ENCODE measurements at regions not wholly inside any gene's neighbourhood (a gene's known extent, or its start where the extent isn't known, plus 50 kb on each side); places are given as distances from the start of the nearest gene placed in this dataset.

- H3K9me3 ChIP-seq (ENCODE audit: control extremely low read depth in 1 of 3, control insufficient read depth in 2 of 3, insufficient read depth in 1 of 3, low read length in 2 of 3) = no peaks in the 10 kb centered on the region
These were observed 80.5 kb upstream of the CNR1 start for GRCh38 chr6:88246654-88247053.

GRCh38 chr6:88244721-88245120, 78.6 kb upstream of the CNR1 start:
- no peaks in the 10 kb centered on the region for H3K4me1 ChIP-seq (ENCODE audit: control insufficient read depth in 2 of 2, insufficient read depth in 2 of 2, low read length in 2 of 2)
- H4K20me1 ChIP-seq (ENCODE audit: control insufficient read depth, insufficient read depth, low read length, poor library complexity, severe bottlenecking) = no peaks in the 10 kb centered on the region
- WGBS (ENCODE audit: insufficient coverage) = no CpG with 5 or more reads among the region's 3 CpGs
- no peak overlapping the region for H3K9ac ChIP-seq (ENCODE audit: low read length)
- no peak overlapping the region for H3K27ac ChIP-seq (ENCODE audit: low read length in 2 of 2)
- Mint-ChIP-seq H3K4me3 (no peak overlapping the region), H3K4me1 (no peaks in the 10 kb centered on the region), H3K9me3 (ENCODE audit: insufficient read depth) (no peaks in the 10 kb centered on the region), H3K27me3 (peaks cover 9% of the 10 kb centered on the region), H3K27ac (no peak overlapping the region)
- no peak overlapping the region for H3K4me3 ChIP-seq (ENCODE audit: control extremely low read depth in 1 of 5, extremely low read depth in 1 of 5, insufficient read depth in 1 of 5, low read depth in 2 of 5, low read length in 4 of 5)
- no peaks in the 10 kb centered on the region for H3K79me2 ChIP-seq (ENCODE audit: control insufficient read depth, insufficient read depth, low read length)
- no peaks in the 10 kb centered on the region for H3K27me3 ChIP-seq (replicated peaks in 1 of 4; ENCODE audit: control extremely low read depth in 1 of 4, control insufficient read depth in 3 of 4, insufficient read depth in 4 of 4, low read length in 3 of 4)
- DNase-seq = no peak
- ChIA-PET POLR2A (no interaction called here), CTCF (interaction anchor here (0.6 kb wide), 1 partner anchor 356 kb away, joined by 3 read pairs; no protein-coding TSS in a partner anchor)
- no peaks in the 10 kb centered on the region for H3K36me3 ChIP-seq (replicated peaks in 1 of 2; ENCODE audit: control extremely low read depth in 1 of 2, control insufficient read depth in 1 of 2, extremely low read depth in 1 of 2, insufficient read depth in 2 of 2, low read length in 1 of 2)
- no peak overlapping the region for H2AFZ ChIP-seq (ENCODE audit: insufficient read depth, low read depth, low read length, poor library complexity, severe bottlenecking)
- ATAC-seq (ENCODE audit: low read depth) = no peak
- intact Hi-C loops (cut with micrococcal nuclease) = no loop called here
- no peaks in the 10 kb centered on the region for H3K9me3 ChIP-seq (ENCODE audit: control extremely low read depth in 1 of 3, control insufficient read depth in 2 of 3, insufficient read depth in 1 of 3, low read length in 2 of 3)
- TF ChIP-seq CTCF (IDR thresholded peaks at IDR 0.05) (no peak), EZH2 (IDR thresholded peaks at IDR 0.05; ENCODE audit: borderline replicate concordance, insufficient read depth, low read depth, low read length, poor library complexity, severe bottlenecking) (no peak)
- no peak overlapping the region for H3K4me2 ChIP-seq (replicated peaks; ENCODE audit: low read depth, low read length, poor library complexity, severe bottlenecking)

More at GRCh38 chr6:88246654-88247053, 80.5 kb upstream of the CNR1 start:
- Mint-ChIP-seq H3K27ac (no peak overlapping the region), H3K4me3 (no peak overlapping the region), H3K9me3 (ENCODE audit: insufficient read depth) (no peaks in the 10 kb centered on the region), H3K4me1 (no peaks in the 10 kb centered on the region), H3K27me3 (peaks cover 17% of the 10 kb centered on the region)
- ATAC-seq (ENCODE audit: low read depth) (no peak), DNase-seq (no peak)
- ChIA-PET CTCF (interaction anchor here (0.9 to 1.1 kb wide), 2 partner anchors 9 to 314 kb away, joined by 3 to 4 read pairs; no protein-coding TSS in a partner anchor), POLR2A (no interaction called here)
- no peaks in the 10 kb centered on the region for H3K36me3 ChIP-seq (replicated peaks in 1 of 2; ENCODE audit: control extremely low read depth in 1 of 2, control insufficient read depth in 1 of 2, extremely low read depth in 1 of 2, insufficient read depth in 2 of 2, low read length in 1 of 2)
- intact Hi-C loops (cut with micrococcal nuclease) = no loop called here
- no peaks in the 10 kb centered on the region for H3K79me2 ChIP-seq (ENCODE audit: control insufficient read depth, insufficient read depth, low read length)
- no peaks in the 10 kb centered on the region for H4K20me1 ChIP-seq (ENCODE audit: control insufficient read depth, insufficient read depth, low read length, poor library complexity, severe bottlenecking)
- no peak overlapping the region for H2AFZ ChIP-seq (ENCODE audit: insufficient read depth, low read depth, low read length, poor library complexity, severe bottlenecking)
- H3K4me2 ChIP-seq (replicated peaks; ENCODE audit: low read depth, low read length, poor library complexity, severe bottlenecking) = no peak overlapping the region
- TF ChIP-seq EZH2 (IDR thresholded peaks at IDR 0.05; ENCODE audit: borderline replicate concordance, insufficient read depth, low read depth, low read length, poor library complexity, severe bottlenecking) = no peak
- no peak overlapping the region for H3K9ac ChIP-seq (ENCODE audit: low read length)
- WGBS (ENCODE audit: insufficient coverage) = 51% methylated on average over 2 of the region's 2 CpGs
- H3K4me3 ChIP-seq (ENCODE audit: control extremely low read depth in 1 of 5, extremely low read depth in 1 of 5, insufficient read depth in 1 of 5, low read depth in 2 of 5, low read length in 4 of 5) = no peak overlapping the region
- H3K27me3 ChIP-seq (replicated peaks in 1 of 4; ENCODE audit: control extremely low read depth in 1 of 4, control insufficient read depth in 3 of 4, insufficient read depth in 4 of 4, low read length in 3 of 4) = peaks cover 0 to 4% (median 0%) of the 10 kb centered on the region in 4 experiments
- H3K4me1 ChIP-seq (ENCODE audit: control insufficient read depth in 2 of 2, insufficient read depth in 2 of 2, low read length in 2 of 2) = no peaks in the 10 kb centered on the region
- no peak overlapping the region for H3K27ac ChIP-seq (ENCODE audit: low read length in 2 of 2)

Measured in B cell (primary cell).